ENCODE measurements at regions not wholly inside any gene's neighbourhood (a gene's known extent, or its start where the extent isn't known, plus 50 kb on each side); places are given as distances from the start of the nearest gene placed in this dataset.

DNA sequence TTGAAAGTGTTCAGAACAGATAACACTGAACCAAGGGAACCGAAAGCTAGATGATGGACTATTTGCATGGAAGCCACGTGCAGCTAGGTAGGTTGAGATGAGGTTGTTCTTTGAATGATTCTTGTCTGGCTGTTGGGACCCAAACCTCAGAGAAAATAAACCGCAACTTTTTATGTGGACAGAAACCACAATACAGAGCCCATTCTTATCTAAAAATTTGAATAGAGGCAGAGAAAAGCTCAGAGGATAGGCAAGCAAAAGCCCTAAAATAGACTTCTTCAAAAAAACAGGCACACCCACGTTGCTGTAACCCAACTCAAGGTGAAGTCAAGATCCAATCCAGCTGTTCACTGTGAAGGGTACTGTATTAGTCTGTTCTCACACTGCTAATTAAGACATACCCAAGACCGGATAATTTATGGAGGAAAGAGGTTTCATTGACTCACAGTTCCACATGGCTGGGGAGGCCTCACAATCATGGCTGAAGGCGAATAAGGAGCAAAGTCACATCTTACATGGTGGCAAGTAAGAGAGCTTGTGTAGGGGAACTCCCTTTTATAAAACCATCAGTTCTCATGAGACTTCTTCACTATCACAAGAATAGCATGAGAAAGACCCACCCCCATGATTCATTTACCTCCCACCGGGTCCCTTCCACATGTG is 353.8 kb downstream of the AACS start:
- Histone ChIP-seq H3K9me3 (ENCODE audit: low read length) (no peaks in the 10 kb centered on the region), H3K4me2 (ENCODE audit: low read length) (no peak overlapping the region), H3K27me3 (ENCODE audit: insufficient read depth, low read length) (no peaks in the 10 kb centered on the region), H3K9ac (ENCODE audit: low read length) (no peak overlapping the region), H3K79me2 (ENCODE audit: insufficient read depth, low read length) (no peaks in the 10 kb centered on the region), H3K4me3 (ENCODE audit: low read depth, low read length, poor library complexity, severe bottlenecking) (no peak overlapping the region), H3K9me2 (ENCODE audit: low read depth, low read length) (no peaks in the 10 kb centered on the region), H3F3A (ENCODE audit: insufficient read depth, low read length) (no peaks in the 10 kb centered on the region), H3K36me3 (ENCODE audit: insufficient read depth, low read length) (no peaks in the 10 kb centered on the region), H2AFZ (ENCODE audit: low read length) (no peak overlapping the region), H3K27ac (ENCODE audit: low read depth, low read length, poor library complexity, severe bottlenecking) (no peak overlapping the region), H3K4me1 (ENCODE audit: insufficient read depth, low read length, severe bottlenecking) (no peaks in the 10 kb centered on the region), H4K20me1 (ENCODE audit: insufficient read depth, low read length) (no peaks in the 10 kb centered on the region)
- TF ChIP-seq, protein P1, sequence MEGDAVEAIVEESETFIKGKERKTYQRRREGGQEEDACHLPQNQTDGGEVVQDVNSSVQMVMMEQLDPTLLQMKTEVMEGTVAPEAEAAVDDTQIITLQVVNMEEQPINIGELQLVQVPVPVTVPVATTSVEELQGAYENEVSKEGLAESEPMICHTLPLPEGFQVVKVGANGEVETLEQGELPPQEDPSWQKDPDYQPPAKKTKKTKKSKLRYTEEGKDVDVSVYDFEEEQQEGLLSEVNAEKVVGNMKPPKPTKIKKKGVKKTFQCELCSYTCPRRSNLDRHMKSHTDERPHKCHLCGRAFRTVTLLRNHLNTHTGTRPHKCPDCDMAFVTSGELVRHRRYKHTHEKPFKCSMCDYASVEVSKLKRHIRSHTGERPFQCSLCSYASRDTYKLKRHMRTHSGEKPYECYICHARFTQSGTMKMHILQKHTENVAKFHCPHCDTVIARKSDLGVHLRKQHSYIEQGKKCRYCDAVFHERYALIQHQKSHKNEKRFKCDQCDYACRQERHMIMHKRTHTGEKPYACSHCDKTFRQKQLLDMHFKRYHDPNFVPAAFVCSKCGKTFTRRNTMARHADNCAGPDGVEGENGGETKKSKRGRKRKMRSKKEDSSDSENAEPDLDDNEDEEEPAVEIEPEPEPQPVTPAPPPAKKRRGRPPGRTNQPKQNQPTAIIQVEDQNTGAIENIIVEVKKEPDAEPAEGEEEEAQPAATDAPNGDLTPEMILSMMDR (IDR thresholded peaks at IDR 0.05; ENCODE audit: low read length) = no peak
- no peak for TF ChIP-seq EZH2 (IDR thresholded peaks at IDR 0.05; ENCODE audit: borderline replicate concordance, low read length)

DNA sequence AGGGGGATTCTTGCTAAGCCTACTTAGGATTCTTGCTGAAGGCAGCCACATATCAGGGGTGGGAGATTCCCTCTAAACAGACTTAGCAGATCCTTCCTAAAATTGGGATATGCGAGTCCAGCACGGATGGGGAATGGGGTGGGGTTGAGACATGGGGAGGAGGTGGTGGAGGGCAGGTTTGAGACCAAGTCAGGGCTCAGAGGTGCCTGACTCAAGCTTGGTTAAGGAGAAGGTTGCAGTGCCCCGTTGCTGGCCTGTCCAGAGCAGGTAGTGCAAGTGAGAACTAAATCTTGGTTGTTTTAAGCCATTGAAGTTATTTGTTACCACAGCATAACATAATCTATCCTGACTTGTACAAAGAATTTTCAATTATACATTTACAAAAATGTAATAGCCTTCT is 359.7 kb downstream of the AACS start:
- Histone ChIP-seq H3K9me3 (ENCODE audit: low read length) (no peaks in the 10 kb centered on the region), H3F3A (ENCODE audit: insufficient read depth, low read length) (no peaks in the 10 kb centered on the region), H3K79me2 (ENCODE audit: insufficient read depth, low read length) (no peaks in the 10 kb centered on the region), H3K9me2 (ENCODE audit: low read depth, low read length) (no peaks in the 10 kb centered on the region), H3K4me3 (ENCODE audit: low read depth, low read length, poor library complexity, severe bottlenecking) (no peak overlapping the region), H4K20me1 (ENCODE audit: insufficient read depth, low read length) (no peaks in the 10 kb centered on the region), H3K4me1 (ENCODE audit: insufficient read depth, low read length, severe bottlenecking) (no peaks in the 10 kb centered on the region), H2AFZ (ENCODE audit: low read length) (no peak overlapping the region), H3K27me3 (ENCODE audit: insufficient read depth, low read length) (no peaks in the 10 kb centered on the region), H3K36me3 (ENCODE audit: insufficient read depth, low read length) (no peaks in the 10 kb centered on the region), H3K9ac (ENCODE audit: low read length) (no peak overlapping the region), H3K4me2 (ENCODE audit: low read length) (no peak overlapping the region), H3K27ac (ENCODE audit: low read depth, low read length, poor library complexity, severe bottlenecking) (no peak overlapping the region)
- TF ChIP-seq, protein P1 (IDR thresholded peaks at IDR 0.05; ENCODE audit: low read length) = no peak
- TF ChIP-seq EZH2 (IDR thresholded peaks at IDR 0.05; ENCODE audit: borderline replicate concordance, low read length) = no peak

DNA sequence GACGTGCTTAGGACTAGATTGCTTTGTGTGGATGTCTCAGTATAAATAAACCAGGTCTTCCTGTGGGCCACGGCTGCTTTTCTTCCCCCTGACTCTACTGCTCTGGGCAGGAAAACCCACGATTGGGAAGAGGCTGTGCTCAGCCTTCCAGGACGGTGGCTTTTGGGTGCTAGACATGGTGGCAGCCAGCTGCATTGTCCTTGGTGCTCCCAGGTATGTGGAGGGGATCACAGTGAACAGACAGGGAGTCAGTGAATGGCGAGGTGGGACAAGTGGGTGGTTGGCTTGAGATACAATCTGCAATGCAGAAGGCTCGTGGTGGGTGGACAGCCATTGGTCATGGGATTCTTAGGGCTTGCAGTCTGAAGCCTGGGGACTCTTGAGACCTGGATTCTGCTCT is 366.3 kb downstream of the AACS start:
- Histone ChIP-seq H3K9me2 (ENCODE audit: low read depth, low read length) (no peaks in the 10 kb centered on the region), H3K9me3 (ENCODE audit: low read length) (no peaks in the 10 kb centered on the region), H3K9ac (ENCODE audit: low read length) (no peak overlapping the region), H3K4me3 (ENCODE audit: low read depth, low read length, poor library complexity, severe bottlenecking) (no peak overlapping the region), H3K27me3 (ENCODE audit: insufficient read depth, low read length) (peaks cover 5% of the 10 kb centered on the region; the same call in 1 of the 2 replicates), H3K4me1 (ENCODE audit: insufficient read depth, low read length, severe bottlenecking) (no peaks in the 10 kb centered on the region), H3K79me2 (ENCODE audit: insufficient read depth, low read length) (no peaks in the 10 kb centered on the region), H3F3A (ENCODE audit: insufficient read depth, low read length) (no peaks in the 10 kb centered on the region), H3K27ac (ENCODE audit: low read depth, low read length, poor library complexity, severe bottlenecking) (no peak overlapping the region), H2AFZ (ENCODE audit: low read length) (no peak overlapping the region), H3K4me2 (ENCODE audit: low read length) (no peak overlapping the region), H4K20me1 (ENCODE audit: insufficient read depth, low read length) (no peaks in the 10 kb centered on the region), H3K36me3 (ENCODE audit: insufficient read depth, low read length) (no peaks in the 10 kb centered on the region)
- TF ChIP-seq EZH2 (IDR thresholded peaks at IDR 0.05; ENCODE audit: borderline replicate concordance, low read length) = no peak

DNA sequence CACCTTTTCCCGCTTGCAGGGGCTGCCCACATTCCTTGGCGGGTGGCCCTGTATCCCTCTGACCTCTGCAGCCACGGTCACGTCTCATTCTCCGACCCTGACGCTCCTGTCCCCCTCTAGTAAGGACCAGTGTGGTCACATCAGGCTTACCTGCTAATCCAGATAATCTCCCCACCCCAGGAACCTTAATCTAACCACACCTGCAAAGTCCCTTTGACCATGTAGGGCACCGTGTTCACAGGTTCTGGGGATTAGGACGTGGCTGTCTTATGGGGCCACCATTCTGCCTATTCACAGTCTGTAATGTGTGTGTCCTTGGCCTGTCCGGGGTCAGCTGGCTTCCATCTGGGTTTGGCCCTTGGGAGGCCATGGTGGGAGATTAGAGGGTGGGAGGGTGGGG is 368.9 kb downstream of the AACS start:
- no peaks in the 10 kb centered on the region for H3F3A ChIP-seq (ENCODE audit: insufficient read depth, low read length)
- H3K4me1 ChIP-seq (ENCODE audit: insufficient read depth, low read length, severe bottlenecking) = no peaks in the 10 kb centered on the region
- H3K4me3 ChIP-seq (ENCODE audit: low read depth, low read length, poor library complexity, severe bottlenecking) = no peak overlapping the region
- H3K9me2 ChIP-seq (ENCODE audit: low read depth, low read length) = no peaks in the 10 kb centered on the region
- no peak overlapping the region for H2AFZ ChIP-seq (ENCODE audit: low read length)
- H3K27ac ChIP-seq (ENCODE audit: low read depth, low read length, poor library complexity, severe bottlenecking) = no peak overlapping the region
- H3K27me3 ChIP-seq (ENCODE audit: insufficient read depth, low read length) = peaks cover 5% of the 10 kb centered on the region; the same call in 1 of the 2 replicates
- H3K9me3 ChIP-seq (ENCODE audit: low read length) = no peaks in the 10 kb centered on the region
- H3K4me2 ChIP-seq (ENCODE audit: low read length) = no peak overlapping the region
- H3K36me3 ChIP-seq (ENCODE audit: insufficient read depth, low read length) = no peaks in the 10 kb centered on the region
- H3K9ac ChIP-seq (ENCODE audit: low read length) = no peak overlapping the region
- no peaks in the 10 kb centered on the region for H4K20me1 ChIP-seq (ENCODE audit: insufficient read depth, low read length)
- H3K79me2 ChIP-seq (ENCODE audit: insufficient read depth, low read length) = no peaks in the 10 kb centered on the region
- no peak for TF ChIP-seq EZH2 (IDR thresholded peaks at IDR 0.05; ENCODE audit: borderline replicate concordance, low read length)
- TF ChIP-seq, protein P1 (IDR thresholded peaks at IDR 0.05; ENCODE audit: low read length) = no peak
